Peyer's patch (tissue), 4 donors: ENCODE measurements at regions not wholly inside any gene's neighbourhood (a gene's known extent, or its start where the extent isn't known, plus 50 kb on each side); places are given as distances from the start of the nearest gene placed in this dataset.
"Not testable (repeated sequence)": the region's sequence is repeated elsewhere in the genome, so short reads cannot be mapped to it uniquely, and the experiment has no call there.

Source experiments
- DNase-seq, 3 donors: peaks; one replicate each; pipeline ENCODE4 v3.0.0-alpha.2; 2017 to 2019
- H3K27ac ChIP-seq, 4 donors: fragments of 200-600 bp; sonication (generic); one replicate each; pipeline ENCODE4 v1.5.1; 2016 to 2019
- H3K27me3 ChIP-seq, 2 donors: fragments of 200-600 bp; sonication (generic); one replicate each; pipeline ENCODE4 v1.5.1; 2019
- H3K36me3 ChIP-seq, 3 donors: fragments of 200-600 bp; sonication (generic); one replicate each; pipeline ENCODE4 v1.5.1; 2016 to 2019
- H3K4me1 ChIP-seq, 4 donors: fragments of 200-600 bp; sonication (generic); one replicate each; pipeline ENCODE4 v1.5.1; 2016 to 2019
- H3K4me3 ChIP-seq, 4 donors: fragments of 200-600 bp; sonication (generic); 1 replicate in 3 of 4; 2 replicates in 1 of 4; pipeline ENCODE4 v1.5.1; 2016 to 2019; ENCODE audit warnings: mild to moderate bottlenecking in 1 of 4
- H3K9me3 ChIP-seq, 4 donors: fragments of 200-600 bp; sonication (generic); one replicate each; pipeline ENCODE4 v1.5.1; 2016 to 2019; ENCODE audit warnings: mild to moderate bottlenecking in 1 of 4
- POLR2A ChIP-seq, 2 donors: fragments of 450-650 bp; IDR thresholded peaks; one replicate each; pipeline ENCODE4 v1.5.1; 2017; ENCODE audit warnings: antibody characterized with exemption in 2 of 2, mild to moderate bottlenecking in 2 of 2, moderate library complexity in 2 of 2
- TF ChIP-seq, protein P1 (sequence below), 6 experiments: fragments of 450-650 bp in 4 of 6; fragments of 200-600 bp in 2 of 6; sonication (generic) in 1 of 6; IDR thresholded peaks; one replicate each; pipeline ENCODE4 v1.5.1; 2017 to 2019; ENCODE audit warnings: antibody characterized with exemption in 6 of 6, mild to moderate bottlenecking in 3 of 6, moderate library complexity in 1 of 6

GRCh38 chr22:25395915-25396314 is 168.6 kb upstream of the GRK3 start:
- Histone ChIP-seq H3K4me3 (no peak overlapping the region), H3K4me1 (peaks cover 0 to 36% (median 10%) of the 10 kb centered on the region in 4 donors), H3K27me3 (no peaks in the 10 kb centered on the region), H3K9me3 (no peaks in the 10 kb centered on the region), H3K36me3 (no peaks in the 10 kb centered on the region), H3K27ac (no peak overlapping the region)
- no peak for DNase-seq
- TF ChIP-seq, protein P1, sequence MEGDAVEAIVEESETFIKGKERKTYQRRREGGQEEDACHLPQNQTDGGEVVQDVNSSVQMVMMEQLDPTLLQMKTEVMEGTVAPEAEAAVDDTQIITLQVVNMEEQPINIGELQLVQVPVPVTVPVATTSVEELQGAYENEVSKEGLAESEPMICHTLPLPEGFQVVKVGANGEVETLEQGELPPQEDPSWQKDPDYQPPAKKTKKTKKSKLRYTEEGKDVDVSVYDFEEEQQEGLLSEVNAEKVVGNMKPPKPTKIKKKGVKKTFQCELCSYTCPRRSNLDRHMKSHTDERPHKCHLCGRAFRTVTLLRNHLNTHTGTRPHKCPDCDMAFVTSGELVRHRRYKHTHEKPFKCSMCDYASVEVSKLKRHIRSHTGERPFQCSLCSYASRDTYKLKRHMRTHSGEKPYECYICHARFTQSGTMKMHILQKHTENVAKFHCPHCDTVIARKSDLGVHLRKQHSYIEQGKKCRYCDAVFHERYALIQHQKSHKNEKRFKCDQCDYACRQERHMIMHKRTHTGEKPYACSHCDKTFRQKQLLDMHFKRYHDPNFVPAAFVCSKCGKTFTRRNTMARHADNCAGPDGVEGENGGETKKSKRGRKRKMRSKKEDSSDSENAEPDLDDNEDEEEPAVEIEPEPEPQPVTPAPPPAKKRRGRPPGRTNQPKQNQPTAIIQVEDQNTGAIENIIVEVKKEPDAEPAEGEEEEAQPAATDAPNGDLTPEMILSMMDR (IDR thresholded peaks at IDR 0.05) = no peak
- TF ChIP-seq POLR2A (IDR thresholded peaks at IDR 0.05) = no peak

GRCh38 chr22:25396615-25397200 is 167.8 kb upstream of the GRK3 start:
- DNase-seq = no peak
- H3K36me3 ChIP-seq = no peaks in the 10 kb centered on the region
- no peak overlapping the region for H3K4me3 ChIP-seq
- TF ChIP-seq POLR2A (IDR thresholded peaks at IDR 0.05) = no peak
- TF ChIP-seq, protein P1 (IDR thresholded peaks at IDR 0.05) = no peak
- no peaks in the 10 kb centered on the region for H3K9me3 ChIP-seq
- peaks cover 0 to 38% (median 10%) of the 10 kb centered on the region in 4 donors for H3K4me1 ChIP-seq
- H3K27ac ChIP-seq = no peak overlapping the region
- no peaks in the 10 kb centered on the region for H3K27me3 ChIP-seq

GRCh38 chr22:25397616-25398015 is 166.9 kb upstream of the GRK3 start:
- no peak overlapping the region for H3K4me3 ChIP-seq
- H3K36me3 ChIP-seq = no peaks in the 10 kb centered on the region
- TF ChIP-seq, protein P1 (IDR thresholded peaks at IDR 0.05) = no peak
- no peak for TF ChIP-seq POLR2A (IDR thresholded peaks at IDR 0.05)
- H3K4me1 ChIP-seq = peaks cover 0 to 35% (median 10%) of the 10 kb centered on the region in 4 donors
- H3K9me3 ChIP-seq = no peaks in the 10 kb centered on the region
- H3K27me3 ChIP-seq = no peaks in the 10 kb centered on the region
- DNase-seq = no peak
- H3K27ac ChIP-seq = peak overlapping the region in 3 of 4 donors; percentile 15 to 74 (median 40)

- H3K27me3 ChIP-seq, H3K9me3 ChIP-seq, DNase-seq, H3K36me3 ChIP-seq, H3K4me3 ChIP-seq: not testable (repeated sequence)
- Histone ChIP-seq H3K4me1 (peaks cover 6 to 45% (median 12%) of the 10 kb centered on the region in 4 donors), H3K27ac (peak overlapping the region in 1 of 4 donors; percentile 74)
Measured at GRCh38 chr22:25398591-25399062, 165.8 kb upstream of the GRK3 start.

- no peak overlapping the region for H3K4me3 ChIP-seq
- H3K27me3 ChIP-seq = no peaks in the 10 kb centered on the region
- H3K4me1 ChIP-seq = peaks cover 10 to 47% (median 12%) of the 10 kb centered on the region in 4 donors
- no peaks in the 10 kb centered on the region for H3K36me3 ChIP-seq
- DNase-seq = no peak
- H3K27ac ChIP-seq = no peak overlapping the region
- H3K9me3 ChIP-seq = no peaks in the 10 kb centered on the region
- TF ChIP-seq, protein P1 (IDR thresholded peaks at IDR 0.05) = no peak
- no peak for TF ChIP-seq POLR2A (IDR thresholded peaks at IDR 0.05)
Measured at GRCh38 chr22:25399649-25400151, 164.8 kb upstream of the GRK3 start.

DNA sequence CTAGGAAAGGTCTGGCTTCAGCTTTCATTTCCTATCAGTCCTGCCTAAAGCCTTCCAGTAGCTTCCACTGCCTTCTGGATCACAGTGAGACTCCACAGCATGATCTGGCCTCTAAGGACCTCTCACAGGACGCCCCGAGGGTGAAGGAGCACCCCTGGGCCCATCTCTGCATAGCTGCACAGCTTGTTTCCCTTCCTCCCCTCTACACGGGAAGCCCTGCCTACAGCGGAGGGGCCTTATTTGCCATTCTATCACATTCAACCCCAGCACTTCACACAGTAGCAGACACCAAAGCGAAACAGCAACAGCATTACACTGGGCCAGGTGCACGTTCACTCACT is 162.3 kb upstream of the GRK3 start:
- Histone ChIP-seq H3K9me3 (no peaks in the 10 kb centered on the region), H3K36me3 (no peaks in the 10 kb centered on the region), H3K27me3 (no peaks in the 10 kb centered on the region), H3K4me3 (no peak overlapping the region), H3K27ac (peak overlapping the region in 1 of 4 donors; percentile 95), H3K4me1 (peaks cover 10 to 45% (median 17%) of the 10 kb centered on the region in 4 donors)
- no peak for TF ChIP-seq POLR2A (IDR thresholded peaks at IDR 0.05)
- TF ChIP-seq, protein P1 (IDR thresholded peaks at IDR 0.05) = no peak
- DNase-seq = no peak
